GM12864 (cell line): ENCODE measurements at regions not wholly inside any gene's neighbourhood (a gene's known extent, or its start where the extent isn't known, plus 50 kb on each side); places are given as distances from the start of the nearest gene placed in this dataset.
"Not testable (repeated sequence)": the region's sequence is repeated elsewhere in the genome, so short reads cannot be mapped to it uniquely, and the experiment has no call there.

Experiments used
- DNase-seq: peaks from one replicate; pipeline ENCODE4 v3.0.0-alpha.2; 2011; ENCODE audit warnings: low read depth
- H3K4me3 ChIP-seq: 2 replicates; pipeline ENCODE4 v1.5.1; 2011; ENCODE audit warnings: mild to moderate bottlenecking, low read depth, low read length, control low read depth
- TF ChIP-seq, protein P1 (sequence below): IDR thresholded peaks from 2 replicates; pipeline ENCODE4 v1.5.1; 2011; ENCODE audit warnings: low read depth, mild to moderate bottlenecking, moderate library complexity, low read length, control low read depth, inconsistent platforms; ENCODE audit errors: missing control alignments

DNA sequence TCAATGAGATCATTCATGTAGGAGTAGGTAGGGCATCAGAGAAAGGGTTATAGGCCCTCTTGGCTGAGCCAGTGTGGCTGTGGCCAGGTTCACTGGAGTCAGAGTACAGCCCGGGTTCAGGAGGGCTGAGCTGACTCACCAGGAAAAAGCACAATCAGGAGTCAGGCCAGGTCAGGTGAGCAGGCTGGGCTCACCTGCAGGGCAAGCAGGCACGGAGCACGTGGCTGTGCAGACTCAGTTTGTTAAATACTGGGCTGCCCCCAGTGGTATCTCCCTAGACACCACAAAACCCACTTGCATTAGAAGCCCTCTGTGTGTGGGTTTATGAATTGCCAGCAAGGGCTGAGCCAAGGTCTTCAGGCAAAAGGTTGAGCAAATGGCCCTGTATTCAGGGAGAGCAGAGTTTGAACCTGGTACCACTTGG lies 122.1 kb upstream of the SERBP1 start:
- no peak for DNase-seq
- TF ChIP-seq, protein P1, sequence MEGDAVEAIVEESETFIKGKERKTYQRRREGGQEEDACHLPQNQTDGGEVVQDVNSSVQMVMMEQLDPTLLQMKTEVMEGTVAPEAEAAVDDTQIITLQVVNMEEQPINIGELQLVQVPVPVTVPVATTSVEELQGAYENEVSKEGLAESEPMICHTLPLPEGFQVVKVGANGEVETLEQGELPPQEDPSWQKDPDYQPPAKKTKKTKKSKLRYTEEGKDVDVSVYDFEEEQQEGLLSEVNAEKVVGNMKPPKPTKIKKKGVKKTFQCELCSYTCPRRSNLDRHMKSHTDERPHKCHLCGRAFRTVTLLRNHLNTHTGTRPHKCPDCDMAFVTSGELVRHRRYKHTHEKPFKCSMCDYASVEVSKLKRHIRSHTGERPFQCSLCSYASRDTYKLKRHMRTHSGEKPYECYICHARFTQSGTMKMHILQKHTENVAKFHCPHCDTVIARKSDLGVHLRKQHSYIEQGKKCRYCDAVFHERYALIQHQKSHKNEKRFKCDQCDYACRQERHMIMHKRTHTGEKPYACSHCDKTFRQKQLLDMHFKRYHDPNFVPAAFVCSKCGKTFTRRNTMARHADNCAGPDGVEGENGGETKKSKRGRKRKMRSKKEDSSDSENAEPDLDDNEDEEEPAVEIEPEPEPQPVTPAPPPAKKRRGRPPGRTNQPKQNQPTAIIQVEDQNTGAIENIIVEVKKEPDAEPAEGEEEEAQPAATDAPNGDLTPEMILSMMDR = no peak
- H3K4me3 ChIP-seq = no peak overlapping the region

DNA sequence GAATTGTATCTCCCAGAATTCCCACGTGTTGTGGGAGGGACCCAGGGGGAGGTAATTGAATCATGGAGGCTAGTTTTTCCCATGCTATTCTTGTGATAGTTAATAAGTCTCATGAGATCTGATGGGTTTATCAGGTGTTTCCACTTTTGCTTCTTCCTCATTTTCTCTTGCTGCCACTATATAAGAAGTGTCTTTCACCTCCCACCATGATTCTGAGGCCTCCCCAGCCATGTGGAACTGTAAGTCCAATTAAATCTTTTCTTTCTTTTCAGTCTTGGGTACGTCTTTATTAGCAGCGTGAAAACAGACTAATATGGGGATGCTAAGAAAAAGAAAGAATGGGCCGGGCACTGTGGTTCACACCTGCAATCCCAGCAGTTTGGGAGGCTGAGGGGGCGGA lies 124.0 kb upstream of the SERBP1 start:
- not testable (repeated sequence) for H3K4me3 ChIP-seq, DNase-seq

DNA sequence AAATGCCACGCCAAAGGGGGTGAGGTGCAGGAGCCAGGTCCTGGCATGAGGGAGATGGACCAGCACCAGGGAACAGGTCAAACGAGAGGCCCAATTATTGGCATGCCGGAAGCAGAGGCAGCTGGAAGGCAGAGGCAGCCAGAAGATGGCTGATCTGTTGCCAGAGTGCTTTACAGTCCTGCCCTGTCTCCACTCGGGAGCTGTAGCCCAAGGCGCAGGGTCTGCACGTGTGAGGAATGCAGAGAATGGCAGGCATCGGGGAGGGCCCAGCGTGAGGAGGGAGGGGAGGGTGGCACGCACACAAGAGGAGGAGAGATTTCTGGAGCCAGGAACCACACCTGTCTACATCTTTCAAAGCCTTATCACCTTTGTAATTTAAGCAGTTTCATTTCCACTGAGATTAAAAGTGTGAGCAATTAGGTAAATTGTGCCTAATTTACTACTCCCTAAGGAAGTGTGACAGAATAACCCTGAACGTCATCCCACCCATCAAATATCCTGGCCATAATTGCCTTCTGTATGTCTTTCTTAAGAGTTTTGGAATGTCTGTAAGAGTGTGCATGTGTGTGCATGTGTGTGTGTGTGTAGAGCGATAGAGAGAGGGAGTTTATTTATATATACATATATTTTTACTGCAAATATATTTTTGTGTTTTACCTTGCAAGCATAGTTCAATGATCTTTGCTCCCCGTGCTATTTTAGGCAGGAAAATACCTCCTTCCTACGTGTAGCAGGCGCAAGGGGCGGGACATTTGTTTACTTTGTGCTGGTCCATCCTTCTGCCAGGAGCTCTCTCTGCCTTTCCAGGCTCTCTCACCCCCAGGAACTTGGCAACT lies 125.5 kb upstream of the SERBP1 start:
- DNase-seq = no peak
- H3K4me3 ChIP-seq = no peak overlapping the region
- TF ChIP-seq, protein P1 = no peak

DNA sequence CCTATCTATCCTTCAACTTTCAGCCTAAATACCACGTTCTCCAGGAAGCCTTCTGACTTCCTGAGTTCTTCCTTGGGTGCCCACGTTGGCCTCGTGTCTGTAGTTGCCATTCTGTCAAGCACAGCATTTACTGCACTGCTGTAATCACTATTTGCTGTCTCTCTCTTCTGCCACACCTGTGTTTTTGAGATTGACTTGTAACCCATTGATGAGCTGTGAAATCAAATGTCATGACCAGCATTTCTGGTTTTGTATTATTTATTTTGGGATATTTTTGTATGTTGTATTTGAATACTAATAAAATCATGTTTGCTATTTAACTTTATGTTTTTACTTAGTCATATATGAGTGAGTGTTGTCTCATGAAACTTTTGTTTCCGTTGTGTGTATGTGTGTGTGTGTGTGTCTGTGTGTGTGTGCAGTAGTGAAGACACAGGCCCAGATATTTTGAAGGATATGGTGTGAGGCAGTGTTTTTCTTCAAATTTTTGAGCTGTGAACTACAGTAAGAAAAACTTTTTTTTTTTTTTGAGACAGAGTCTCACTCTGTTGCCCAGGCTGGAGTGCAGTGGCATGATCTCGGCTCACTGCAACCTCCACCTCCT lies 126.2 kb upstream of the SERBP1 start:
- no peak overlapping the region for H3K4me3 ChIP-seq
- TF ChIP-seq, protein P1 = no peak
- DNase-seq = no peak

DNA sequence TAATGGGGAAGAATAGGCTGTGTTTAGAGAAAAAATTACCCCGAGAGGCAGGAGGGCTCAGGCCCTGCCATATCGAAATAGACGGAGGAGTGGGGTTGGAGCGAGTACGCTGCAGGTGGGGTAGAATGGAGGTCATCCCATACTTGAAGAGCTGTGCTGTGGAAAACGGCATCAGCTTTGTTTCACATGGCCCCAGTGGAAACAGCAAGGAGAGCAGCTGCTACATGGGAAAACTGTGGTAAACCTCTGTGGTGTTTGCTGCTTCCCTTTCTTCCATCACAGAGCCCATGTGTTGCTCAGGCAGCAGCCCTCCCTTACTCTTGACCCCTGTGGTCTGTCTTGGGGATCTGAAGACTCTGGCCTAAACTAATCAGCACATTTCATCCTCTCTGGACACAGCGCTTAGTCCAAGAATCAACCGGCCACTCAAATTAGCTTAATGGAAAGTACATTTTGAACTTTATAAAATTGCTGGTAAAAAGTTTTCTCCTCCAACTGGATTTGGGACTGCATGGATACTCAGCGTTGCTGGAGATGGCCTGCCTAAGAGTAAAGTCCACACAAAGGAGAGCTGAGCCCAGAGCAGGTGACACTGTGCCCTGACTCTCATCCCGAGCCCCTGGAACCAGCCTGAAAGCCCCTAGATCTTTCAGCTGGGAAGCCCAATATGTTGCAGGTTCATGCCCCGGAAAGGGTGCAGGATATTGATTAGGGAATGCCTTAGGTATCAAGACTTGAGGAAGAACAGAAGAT lies 127.1 kb upstream of the GADD45A start:
- H3K4me3 ChIP-seq = no peak overlapping the region
- no peak for DNase-seq
- TF ChIP-seq, protein P1 = no peak

DNA sequence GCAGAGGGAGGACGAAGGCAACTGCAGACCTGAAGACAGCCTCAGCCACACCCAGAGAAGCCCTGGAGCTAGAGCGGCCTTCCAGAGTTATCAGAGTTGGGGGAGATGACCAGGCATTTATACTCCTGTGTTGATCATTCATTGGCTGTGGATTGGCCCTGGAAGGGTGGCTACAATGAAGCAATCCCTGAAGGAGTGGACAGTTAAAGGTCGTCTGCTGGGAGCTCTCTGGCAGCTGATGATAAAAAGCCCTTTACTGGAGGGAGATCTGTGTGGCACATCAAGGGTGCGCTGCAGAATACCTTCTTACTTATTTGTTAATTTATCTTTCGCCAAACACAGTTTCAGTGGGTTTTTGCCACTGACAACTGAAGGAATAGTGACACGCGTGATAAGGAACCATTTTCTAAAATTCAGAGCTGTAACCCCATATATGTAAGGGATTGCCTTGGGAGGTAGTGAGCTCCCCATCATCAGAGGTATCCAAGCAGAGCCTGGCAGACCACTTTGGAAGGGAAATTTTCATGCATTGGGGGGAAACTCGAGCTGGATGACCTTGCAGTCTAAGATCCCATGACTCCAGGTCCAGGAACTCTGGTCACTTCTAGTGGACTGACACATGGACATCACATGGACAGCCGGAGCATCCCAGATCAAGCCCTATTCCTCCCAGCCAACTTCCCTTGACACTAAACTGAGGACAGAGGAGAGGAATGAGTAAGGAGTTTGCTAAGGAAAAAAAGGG lies 126.4 kb upstream of the GADD45A start:
- H3K4me3 ChIP-seq = no peak overlapping the region
- TF ChIP-seq, protein P1 = no peak
- DNase-seq = no peak
